ENCODE measurements at regions not wholly inside any gene's neighbourhood (a gene's known extent, or its start where the extent isn't known, plus 50 kb on each side); places are given as distances from the start of the nearest gene placed in this dataset.
"Not testable (repeated sequence)": the region's sequence is repeated elsewhere in the genome, so short reads cannot be mapped to it uniquely, and the experiment has no call there.

- Histone ChIP-seq H2AFZ (ENCODE audit: low read length) (no peak overlapping the region), H3K79me2 (ENCODE audit: insufficient read depth, low read length) (no peaks in the 10 kb centered on the region), H3K4me3 (ENCODE audit: low read length, poor library complexity, severe bottlenecking) (no peak overlapping the region), H3K9ac (ENCODE audit: low read depth, low read length, poor library complexity, severe bottlenecking) (no peak overlapping the region), H3K4me1 (ENCODE audit: insufficient read depth, low read length, poor library complexity, severe bottlenecking) (no peaks in the 10 kb centered on the region), H4K20me1 (ENCODE audit: insufficient read depth, low read length, poor library complexity, severe bottlenecking) (no peaks in the 10 kb centered on the region), H3F3A (ENCODE audit: low read depth) (no peaks in the 10 kb centered on the region), H3K36me3 (ENCODE audit: insufficient read depth, low read length) (no peaks in the 10 kb centered on the region), H3K9me2 (replicated peaks; ENCODE audit: low read depth, low read length) (no peaks in the 10 kb centered on the region), H3K4me2 (ENCODE audit: low read depth, low read length, poor library complexity, severe bottlenecking) (no peak overlapping the region), H3K27me3 (ENCODE audit: insufficient read depth, low read length, poor library complexity, severe bottlenecking) (no peaks in the 10 kb centered on the region), H3K9me3 (ENCODE audit: insufficient read depth, low read depth, low read length) (no peaks in the 10 kb centered on the region; the same call in 1 of the 2 replicates)
- TF ChIP-seq, protein P1, sequence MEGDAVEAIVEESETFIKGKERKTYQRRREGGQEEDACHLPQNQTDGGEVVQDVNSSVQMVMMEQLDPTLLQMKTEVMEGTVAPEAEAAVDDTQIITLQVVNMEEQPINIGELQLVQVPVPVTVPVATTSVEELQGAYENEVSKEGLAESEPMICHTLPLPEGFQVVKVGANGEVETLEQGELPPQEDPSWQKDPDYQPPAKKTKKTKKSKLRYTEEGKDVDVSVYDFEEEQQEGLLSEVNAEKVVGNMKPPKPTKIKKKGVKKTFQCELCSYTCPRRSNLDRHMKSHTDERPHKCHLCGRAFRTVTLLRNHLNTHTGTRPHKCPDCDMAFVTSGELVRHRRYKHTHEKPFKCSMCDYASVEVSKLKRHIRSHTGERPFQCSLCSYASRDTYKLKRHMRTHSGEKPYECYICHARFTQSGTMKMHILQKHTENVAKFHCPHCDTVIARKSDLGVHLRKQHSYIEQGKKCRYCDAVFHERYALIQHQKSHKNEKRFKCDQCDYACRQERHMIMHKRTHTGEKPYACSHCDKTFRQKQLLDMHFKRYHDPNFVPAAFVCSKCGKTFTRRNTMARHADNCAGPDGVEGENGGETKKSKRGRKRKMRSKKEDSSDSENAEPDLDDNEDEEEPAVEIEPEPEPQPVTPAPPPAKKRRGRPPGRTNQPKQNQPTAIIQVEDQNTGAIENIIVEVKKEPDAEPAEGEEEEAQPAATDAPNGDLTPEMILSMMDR (conservative IDR thresholded peaks at IDR 0.05; ENCODE audit: low read length) = no peak
- no peak for TF ChIP-seq EZH2phosphoT487 (IDR thresholded peaks at IDR 0.05; ENCODE audit: borderline replicate concordance)
These were observed 1938.5 kb upstream of the DEFB115 start for GRCh38 chr20:29318871-29319461.

- Histone ChIP-seq H3K9me3 (ENCODE audit: insufficient read depth, low read depth, low read length) (no peaks in the 10 kb centered on the region; the same call in 1 of the 2 replicates), H3K79me2 (ENCODE audit: insufficient read depth, low read length) (no peaks in the 10 kb centered on the region), H3K9ac (ENCODE audit: low read depth, low read length, poor library complexity, severe bottlenecking) (no peak overlapping the region), H4K20me1 (ENCODE audit: insufficient read depth, low read length, poor library complexity, severe bottlenecking) (no peaks in the 10 kb centered on the region), H3K27me3 (ENCODE audit: insufficient read depth, low read length, poor library complexity, severe bottlenecking) (no peaks in the 10 kb centered on the region), H3K4me3 (ENCODE audit: low read length, poor library complexity, severe bottlenecking) (no peak overlapping the region), H2AFZ (ENCODE audit: low read length) (no peak overlapping the region), H3K9me2 (replicated peaks; ENCODE audit: low read depth, low read length) (no peaks in the 10 kb centered on the region), H3K4me1 (ENCODE audit: insufficient read depth, low read length, poor library complexity, severe bottlenecking) (no peaks in the 10 kb centered on the region), H3K36me3 (ENCODE audit: insufficient read depth, low read length) (no peaks in the 10 kb centered on the region), H3F3A (ENCODE audit: low read depth) (no peaks in the 10 kb centered on the region), H3K4me2 (ENCODE audit: low read depth, low read length, poor library complexity, severe bottlenecking) (no peak overlapping the region)
- no peak for TF ChIP-seq EZH2phosphoT487 (IDR thresholded peaks at IDR 0.05; ENCODE audit: borderline replicate concordance)
- TF ChIP-seq, protein P1 (conservative IDR thresholded peaks at IDR 0.05; ENCODE audit: low read length) = no peak
These were observed 1937.7 kb upstream of the DEFB115 start for GRCh38 chr20:29319725-29320124.

DNA sequence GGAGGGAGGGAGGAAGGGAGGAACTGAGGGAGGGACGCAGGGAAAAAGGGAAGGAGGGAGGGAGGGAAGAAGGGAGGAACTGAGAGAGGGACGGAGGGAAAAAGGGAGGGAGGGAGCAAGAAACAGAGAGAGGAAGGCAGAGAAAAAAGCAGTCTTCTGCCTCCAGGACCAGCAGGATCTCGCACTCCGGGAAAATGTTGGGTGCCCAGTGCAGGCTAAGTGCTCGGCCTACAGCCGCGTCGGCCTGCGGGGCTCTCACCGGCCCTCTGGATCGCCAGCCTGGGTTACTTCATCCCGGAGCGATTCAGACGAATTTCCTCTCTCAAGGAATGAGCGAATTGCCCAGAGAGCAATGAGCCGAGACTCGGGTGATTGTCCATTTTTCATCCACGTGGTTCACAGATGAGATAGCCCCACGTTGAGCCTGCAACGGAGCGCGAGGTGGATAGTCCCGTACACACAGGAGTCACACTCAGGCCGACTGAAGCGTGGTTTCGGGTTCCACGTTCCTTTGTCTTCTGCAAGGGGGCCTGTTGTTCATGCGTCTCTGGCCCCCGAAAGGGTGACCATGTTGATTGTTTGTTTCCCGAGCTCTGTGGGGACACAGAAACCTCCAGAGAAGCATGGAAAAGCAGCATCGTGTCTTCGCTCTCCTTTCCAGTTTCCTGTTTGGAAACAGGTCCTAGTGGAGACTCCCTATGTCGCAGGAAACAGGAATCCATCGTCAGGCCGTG lies 1937.1 kb upstream of the DEFB115 start:
- H3K36me3 ChIP-seq (ENCODE audit: insufficient read depth, low read length); H3K9ac ChIP-seq (ENCODE audit: low read depth, low read length, poor library complexity, severe bottlenecking); H3K4me2 ChIP-seq (ENCODE audit: low read depth, low read length, poor library complexity, severe bottlenecking); H3K9me3 ChIP-seq (ENCODE audit: insufficient read depth, low read depth, low read length); H3K9me2 ChIP-seq (replicated peaks; ENCODE audit: low read depth, low read length); H2AFZ ChIP-seq (ENCODE audit: low read length); H4K20me1 ChIP-seq (ENCODE audit: insufficient read depth, low read length, poor library complexity, severe bottlenecking); H3K79me2 ChIP-seq (ENCODE audit: insufficient read depth, low read length); H3K4me3 ChIP-seq (ENCODE audit: low read length, poor library complexity, severe bottlenecking); H3F3A ChIP-seq (ENCODE audit: low read depth); H3K27me3 ChIP-seq (ENCODE audit: insufficient read depth, low read length, poor library complexity, severe bottlenecking); H3K4me1 ChIP-seq (ENCODE audit: insufficient read depth, low read length, poor library complexity, severe bottlenecking): not testable (repeated sequence)

GRCh38 chr20:29323631-29324515 lies 1933.6 kb upstream of the DEFB115 start:
- H3K9me3 ChIP-seq (ENCODE audit: insufficient read depth, low read depth, low read length); H3K4me1 ChIP-seq (ENCODE audit: insufficient read depth, low read length, poor library complexity, severe bottlenecking); H3F3A ChIP-seq (ENCODE audit: low read depth): not testable (repeated sequence)

GRCh38 chr20:29324516-29325303 lies 1932.8 kb upstream of the DEFB115 start:
- H3K9me3 ChIP-seq (ENCODE audit: insufficient read depth, low read depth, low read length); H3K4me1 ChIP-seq (ENCODE audit: insufficient read depth, low read length, poor library complexity, severe bottlenecking): not testable (repeated sequence)

More at GRCh38 chr20:29323631-29324515, 1933.6 kb upstream of the DEFB115 start:
- not testable (repeated sequence) for H3K4me3 ChIP-seq (ENCODE audit: low read length, poor library complexity, severe bottlenecking); H3K27me3 ChIP-seq (ENCODE audit: insufficient read depth, low read length, poor library complexity, severe bottlenecking); H3K36me3 ChIP-seq (ENCODE audit: insufficient read depth, low read length); H3K4me2 ChIP-seq (ENCODE audit: low read depth, low read length, poor library complexity, severe bottlenecking); H4K20me1 ChIP-seq (ENCODE audit: insufficient read depth, low read length, poor library complexity, severe bottlenecking); H3K9ac ChIP-seq (ENCODE audit: low read depth, low read length, poor library complexity, severe bottlenecking); H3K79me2 ChIP-seq (ENCODE audit: insufficient read depth, low read length); H2AFZ ChIP-seq (ENCODE audit: low read length); H3K9me2 ChIP-seq (replicated peaks; ENCODE audit: low read depth, low read length)

More at GRCh38 chr20:29324516-29325303, 1932.8 kb upstream of the DEFB115 start:
- not testable (repeated sequence) for H3K9me2 ChIP-seq (replicated peaks; ENCODE audit: low read depth, low read length); H3F3A ChIP-seq (ENCODE audit: low read depth); H3K4me2 ChIP-seq (ENCODE audit: low read depth, low read length, poor library complexity, severe bottlenecking); H3K9ac ChIP-seq (ENCODE audit: low read depth, low read length, poor library complexity, severe bottlenecking); H3K4me3 ChIP-seq (ENCODE audit: low read length, poor library complexity, severe bottlenecking); H2AFZ ChIP-seq (ENCODE audit: low read length); H3K79me2 ChIP-seq (ENCODE audit: insufficient read depth, low read length); H3K27me3 ChIP-seq (ENCODE audit: insufficient read depth, low read length, poor library complexity, severe bottlenecking); H4K20me1 ChIP-seq (ENCODE audit: insufficient read depth, low read length, poor library complexity, severe bottlenecking); H3K36me3 ChIP-seq (ENCODE audit: insufficient read depth, low read length)
